ENCODE measurements at regions not wholly inside any gene's neighbourhood (a gene's known extent, or its start where the extent isn't known, plus 50 kb on each side); places are given as distances from the start of the nearest gene placed in this dataset.
A peak's percentile ranks its signal among the peaks of the same experiment; 100 is the strongest.

DNA sequence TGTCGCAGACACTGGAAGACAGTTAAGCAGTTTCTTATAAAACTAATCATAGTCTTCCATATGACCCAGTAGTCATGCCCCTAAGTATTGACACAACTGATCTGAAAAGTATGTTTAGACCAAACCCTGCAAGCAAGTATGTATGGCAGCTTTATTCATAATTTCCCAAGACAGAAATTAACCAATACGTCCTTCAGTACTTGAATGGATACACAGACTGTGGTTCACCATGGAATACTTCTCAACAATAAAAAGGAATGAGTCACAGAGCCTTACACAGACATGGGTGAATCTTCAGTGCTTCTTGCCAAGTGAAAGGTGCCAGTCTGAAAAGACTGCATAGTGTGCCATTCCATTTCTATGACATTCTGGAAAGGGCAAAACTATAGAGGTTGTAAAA, 50.2 kb upstream of the AKR1E2 start:
- DNase-seq: peak; percentile 89

DNA sequence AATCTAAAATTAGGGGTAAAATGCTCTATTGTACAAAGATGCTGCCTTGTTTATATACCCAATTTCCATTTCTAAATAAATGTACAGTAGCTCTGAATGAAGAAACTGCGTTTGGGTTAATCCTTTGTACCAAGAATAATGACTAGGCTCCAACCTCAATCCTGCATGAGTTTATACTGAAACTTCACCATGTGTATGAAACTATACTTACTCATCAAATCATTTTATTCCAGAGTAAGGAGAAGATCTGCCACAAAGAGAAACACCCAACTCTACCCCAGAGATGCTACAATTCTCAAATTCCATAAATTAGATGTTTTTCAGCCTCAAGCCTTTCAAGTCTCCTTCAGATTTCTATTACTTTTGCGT, 53.8 kb upstream of the AKR1E2 start:
- DNase-seq: no peak

DNA sequence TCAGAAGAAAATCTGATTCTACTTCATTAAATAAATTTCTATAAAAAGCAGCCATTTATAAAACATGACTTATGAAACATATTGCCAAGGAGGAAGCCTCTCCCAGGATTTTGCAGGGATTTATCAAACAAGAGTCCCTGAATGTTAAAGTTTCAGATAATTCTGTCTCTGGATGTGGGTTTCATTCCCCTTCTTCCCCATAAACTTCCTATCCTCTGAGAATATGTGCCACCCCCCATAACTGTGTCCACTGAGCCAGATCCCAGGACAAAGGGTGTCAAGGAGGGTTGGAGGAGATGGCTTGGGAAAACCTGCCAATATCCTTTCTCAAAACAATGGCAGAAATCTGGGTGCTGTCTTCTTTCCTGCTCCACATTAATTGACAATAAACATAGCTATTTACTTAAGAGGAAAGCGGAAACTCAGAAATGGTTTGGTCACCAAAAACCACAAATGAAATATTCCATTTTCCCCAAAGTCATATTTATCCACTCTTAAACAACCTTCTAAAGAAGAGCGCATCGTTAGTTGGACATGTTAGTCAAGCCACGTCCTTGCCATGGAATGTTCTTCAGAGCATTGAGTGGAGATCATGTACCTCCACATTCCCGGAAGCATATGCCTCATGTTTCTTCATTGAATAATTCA, 54.3 kb upstream of the AKR1E2 start:
- DNase-seq: peak; percentile 76

DNA sequence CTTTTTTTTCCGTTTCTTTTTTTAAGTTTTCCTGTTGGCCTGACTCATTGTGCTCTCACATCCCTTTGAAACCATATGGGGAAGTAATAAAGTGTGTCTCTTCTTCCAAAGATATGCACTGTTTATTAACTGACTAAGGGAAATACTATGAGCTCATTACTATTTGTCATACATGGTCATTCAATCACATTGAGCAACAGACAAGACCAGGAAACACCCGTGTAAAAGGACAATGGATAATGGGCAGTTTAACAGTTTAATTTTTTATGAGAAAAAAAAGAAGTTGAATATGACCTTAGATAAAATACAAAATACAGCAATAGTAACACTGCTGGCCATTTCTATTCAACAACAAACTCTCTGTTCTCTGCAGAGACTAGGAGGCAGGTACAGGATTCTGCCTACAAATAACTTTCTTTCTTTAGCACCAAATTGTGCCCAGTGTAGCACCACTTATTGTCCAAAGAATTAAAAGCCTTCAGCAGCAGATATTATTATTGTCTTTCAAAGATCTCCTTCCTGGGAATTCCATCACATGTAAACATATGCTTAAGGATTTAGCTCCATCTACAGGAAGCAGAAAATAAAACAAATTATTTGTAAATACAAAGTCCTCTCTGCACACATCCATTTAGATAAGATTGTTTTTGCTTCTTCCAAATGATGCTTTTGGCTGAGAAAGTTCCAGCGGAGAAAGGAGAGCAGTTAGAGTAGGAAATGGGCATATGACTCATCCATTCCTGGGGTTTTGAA, 55.0 kb upstream of the AKR1E2 start:
- DNase-seq: peak; percentile 93

DNA sequence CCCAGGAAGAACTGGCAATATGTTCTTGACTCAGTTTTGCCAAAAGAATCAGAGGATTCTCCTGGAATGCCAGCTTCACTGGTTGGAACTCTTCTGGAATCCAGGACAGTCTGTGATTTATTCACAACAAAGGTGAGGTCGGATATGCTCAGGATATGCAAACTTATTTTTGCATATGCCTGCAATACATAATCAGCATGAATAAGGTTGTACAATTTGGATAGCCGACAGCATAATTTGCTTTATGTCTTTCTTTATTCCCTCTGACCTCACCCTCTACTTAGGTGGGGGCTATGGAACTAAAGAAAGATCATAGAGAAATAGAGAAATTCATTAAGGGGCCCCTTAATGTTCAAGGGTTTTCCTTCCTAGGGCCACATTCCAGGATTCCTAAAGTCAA, 57.6 kb upstream of the AKR1E2 start:
- no peak for DNase-seq

DNA sequence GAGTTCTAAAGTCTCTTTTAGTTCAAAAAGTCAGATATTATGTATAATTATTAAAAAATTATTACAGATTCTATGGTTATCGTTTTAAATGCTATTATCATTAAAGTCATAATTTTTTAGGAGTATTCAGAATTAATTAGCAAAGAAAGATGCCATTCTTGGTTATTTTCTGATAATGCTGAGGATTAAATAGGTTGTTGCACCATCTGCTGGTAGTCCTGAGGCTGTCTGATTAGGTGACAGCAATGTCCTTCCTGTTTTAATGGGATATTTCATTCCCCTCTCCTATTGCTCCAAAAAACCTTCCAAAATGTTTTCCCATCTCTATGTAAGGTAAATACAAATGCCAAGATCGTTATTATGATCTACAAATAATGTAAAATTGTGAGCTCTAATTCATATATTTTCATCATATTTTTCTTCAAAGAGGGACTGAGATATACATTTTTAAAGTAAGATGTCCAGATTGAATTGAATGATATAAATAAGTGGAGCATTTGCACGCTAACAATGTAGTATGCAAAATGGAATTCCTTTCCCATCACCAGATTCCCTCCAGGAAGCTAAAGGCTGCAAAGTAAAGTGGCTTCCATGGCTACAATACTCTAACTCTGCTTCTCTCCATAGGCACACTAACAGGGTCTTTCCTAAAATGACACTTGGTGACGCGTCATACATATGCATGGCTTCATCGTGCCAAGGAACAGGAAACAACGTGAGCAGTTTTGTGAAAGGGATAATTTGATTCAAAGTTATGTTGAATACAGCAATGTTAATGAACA, 58.8 kb upstream of the AKR1E2 start:
- DNase-seq: peak; percentile 63

DNA sequence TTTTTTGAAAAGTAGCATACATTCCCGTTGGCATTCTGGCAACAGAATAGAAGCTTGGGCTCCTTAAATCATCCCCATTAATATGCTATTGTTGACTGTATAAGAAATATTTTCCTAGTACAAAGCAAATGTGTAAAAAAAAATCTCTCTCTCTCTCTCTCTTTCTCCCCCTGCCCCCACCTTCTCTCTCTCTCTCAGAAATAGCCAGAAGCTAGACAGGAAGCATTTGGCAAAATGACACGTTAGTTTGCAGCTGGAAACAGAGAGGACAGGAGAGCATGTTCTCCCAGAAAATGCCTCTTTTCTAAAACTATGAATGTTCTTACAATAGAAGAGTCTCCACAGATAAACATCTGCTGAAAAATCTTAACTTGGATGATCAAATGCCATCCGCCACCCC, 59.6 kb upstream of the AKR1E2 start:
- peak; percentile 29 for DNase-seq

DNA sequence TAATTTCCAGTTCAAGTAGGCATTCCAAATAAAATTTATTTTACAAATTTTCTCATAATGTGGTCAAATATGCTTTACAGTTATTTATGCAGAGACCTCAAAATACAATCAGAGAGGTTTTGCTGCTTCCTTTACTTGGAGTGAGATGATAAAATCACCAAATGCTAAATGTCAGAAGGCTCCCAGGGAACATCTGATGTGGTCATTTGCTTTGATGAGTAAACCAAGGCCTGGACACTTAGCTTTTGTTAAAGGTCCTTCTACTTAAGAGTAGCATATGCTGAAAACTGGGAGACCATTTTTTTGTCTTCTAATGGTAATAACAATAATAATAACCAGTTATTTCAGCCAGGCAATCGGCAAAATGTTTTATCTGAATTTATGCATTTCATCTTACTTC, 60.6 kb upstream of the AKR1E2 start:
- no peak for DNase-seq

DNA sequence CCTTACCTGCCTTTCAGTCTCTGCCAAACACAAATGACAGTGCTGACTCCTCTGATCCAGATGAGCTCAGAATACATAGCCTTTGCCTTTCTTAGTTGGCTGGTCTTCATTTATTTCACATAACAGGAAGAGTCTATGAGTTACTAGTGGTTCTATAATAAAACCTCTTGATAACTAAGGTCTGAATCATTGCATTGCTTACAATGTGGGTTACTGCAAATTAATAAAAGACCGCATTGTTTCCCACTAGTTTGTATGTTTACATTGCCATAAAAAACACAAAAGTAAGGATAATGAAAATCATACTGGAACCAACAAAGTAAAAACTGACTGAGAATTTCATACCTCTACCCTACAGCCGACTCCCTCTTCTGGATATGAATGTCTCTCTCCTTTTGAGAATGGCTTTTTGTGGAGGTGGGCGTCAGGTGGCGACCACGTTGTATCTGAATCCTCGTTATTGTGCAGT, 62.0 kb upstream of the AKR1E2 start:
- peak; percentile 78 for DNase-seq

DNA sequence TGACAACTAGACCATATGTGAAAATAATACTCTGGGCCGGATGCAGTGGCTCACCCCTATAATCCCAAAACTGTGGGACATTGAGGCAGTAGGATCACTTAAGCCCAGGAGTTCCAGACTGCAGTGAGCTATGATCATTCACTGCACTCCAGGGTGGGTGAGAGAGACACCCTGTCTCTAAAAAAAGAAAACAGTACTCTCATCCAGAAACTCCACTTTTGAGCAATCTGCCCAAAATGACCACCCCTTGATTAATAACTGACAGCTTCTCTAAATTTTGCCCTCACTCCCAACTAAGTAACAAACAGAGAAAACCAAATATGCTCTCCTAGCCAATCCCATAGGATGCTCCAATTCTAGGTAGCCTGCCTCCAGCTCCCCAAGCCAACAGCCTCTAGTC, 62.5 kb upstream of the AKR1E2 start:
- no peak for DNase-seq

DNA sequence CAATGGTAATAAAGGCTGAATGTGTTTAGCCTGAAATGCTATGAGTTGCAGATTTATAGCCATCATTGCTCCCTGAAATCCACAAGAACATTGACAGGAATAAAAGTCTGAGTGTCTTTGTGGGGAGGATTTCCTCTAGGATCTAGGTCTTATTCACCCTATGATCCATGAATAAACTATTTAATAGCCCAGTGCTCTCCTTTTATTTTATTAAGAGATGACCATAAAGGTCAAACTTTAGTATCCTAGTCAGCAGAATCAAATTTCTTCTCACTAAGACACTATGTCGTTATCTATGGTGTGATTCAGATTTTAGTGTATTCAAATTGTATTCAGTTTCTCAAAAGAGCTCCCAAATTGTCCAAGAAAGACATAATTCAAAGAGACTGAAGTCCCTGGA, 67.8 kb upstream of the AKR1E2 start:
- no peak for DNase-seq

DNA sequence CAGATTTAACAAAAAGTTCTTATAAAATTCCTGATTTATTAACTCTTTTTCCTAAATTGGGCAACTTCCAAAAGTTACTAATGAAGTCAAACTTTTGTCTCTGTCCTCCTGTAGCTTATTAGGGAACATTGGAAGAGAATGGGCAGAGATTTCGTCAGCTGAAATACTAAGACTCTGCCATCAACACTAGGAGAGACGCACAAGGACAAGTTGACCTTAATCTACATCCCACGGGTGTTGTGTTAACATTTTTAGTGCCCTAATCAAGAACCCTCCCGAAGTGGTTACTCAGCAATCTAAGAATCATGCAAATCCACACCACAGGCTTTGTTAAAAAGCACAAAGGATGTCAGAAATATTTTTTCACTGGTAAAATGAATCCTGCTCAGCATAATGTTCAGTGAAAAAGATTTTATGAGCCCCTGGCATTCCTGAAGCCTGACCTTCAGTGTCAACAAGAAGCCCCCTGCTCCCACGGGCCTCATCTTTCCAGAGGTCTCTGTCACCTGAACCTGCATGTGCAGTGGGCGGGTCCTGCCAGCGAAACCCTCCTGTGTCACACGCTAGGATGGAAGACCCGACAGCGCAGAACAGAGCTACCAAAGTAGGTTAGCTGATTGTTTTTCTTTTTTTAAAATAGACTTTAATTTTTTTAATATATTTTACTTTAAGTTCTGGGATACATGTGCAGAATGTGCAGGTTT, 70.6 kb upstream of the AKR1E2 start:
- DNase-seq: no peak

DNA sequence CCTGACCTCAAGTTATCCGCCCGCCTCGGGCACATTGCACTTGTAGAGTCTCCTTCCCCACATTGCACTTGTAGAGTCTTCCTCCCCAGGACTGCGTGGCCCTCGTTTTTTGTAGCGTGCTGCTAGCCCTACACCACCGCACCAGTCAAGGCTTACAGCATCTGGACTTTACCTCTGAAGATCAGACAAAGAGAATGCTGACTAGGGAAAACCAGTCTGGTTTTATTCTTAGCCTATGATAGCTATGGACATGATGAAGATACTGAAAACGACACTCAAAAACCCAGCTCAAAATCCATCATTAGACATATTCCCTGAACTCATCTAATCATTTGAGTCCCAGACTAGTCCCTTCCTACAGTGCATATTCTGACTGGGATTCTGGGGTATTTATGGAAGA, 71.9 kb upstream of the AKR1E2 start:
- DNase-seq: no peak

DNA sequence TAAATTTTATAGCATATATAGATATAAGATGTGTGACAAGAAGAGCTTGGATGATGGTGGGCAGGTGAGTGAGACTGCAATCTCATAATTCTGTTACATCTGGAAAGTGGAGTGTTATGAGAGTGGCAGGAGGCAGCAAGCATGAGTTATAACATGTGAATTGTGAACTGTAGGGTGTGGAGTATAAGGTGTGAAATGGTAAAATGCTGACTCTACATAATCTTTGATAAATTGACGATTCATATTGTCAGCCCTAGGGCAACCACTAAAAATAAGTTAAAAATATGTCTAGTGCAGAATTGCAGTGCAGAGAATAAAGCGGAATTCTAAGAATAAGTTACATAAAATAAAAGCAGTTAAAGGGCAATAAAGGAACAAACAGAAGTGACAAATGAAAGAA, 74.8 kb upstream of the AKR1E2 start:
- DNase-seq: no peak

DNA sequence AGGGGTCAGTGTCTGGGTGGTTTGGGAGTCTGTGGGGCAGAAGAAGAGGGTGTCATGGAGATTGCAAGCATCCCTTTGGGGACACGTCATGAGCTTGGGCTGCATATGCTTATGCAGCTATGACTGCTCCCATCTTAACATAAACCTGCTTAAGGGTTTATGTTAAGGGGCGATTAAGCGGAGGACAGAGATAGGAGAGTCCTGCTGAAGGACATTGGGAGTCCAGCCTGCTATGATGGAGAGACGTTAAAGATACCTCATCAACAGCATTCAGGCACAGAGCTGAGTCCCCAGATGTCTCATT, 76.8 kb upstream of the AKR1E2 start:
- no peak for DNase-seq

DNA sequence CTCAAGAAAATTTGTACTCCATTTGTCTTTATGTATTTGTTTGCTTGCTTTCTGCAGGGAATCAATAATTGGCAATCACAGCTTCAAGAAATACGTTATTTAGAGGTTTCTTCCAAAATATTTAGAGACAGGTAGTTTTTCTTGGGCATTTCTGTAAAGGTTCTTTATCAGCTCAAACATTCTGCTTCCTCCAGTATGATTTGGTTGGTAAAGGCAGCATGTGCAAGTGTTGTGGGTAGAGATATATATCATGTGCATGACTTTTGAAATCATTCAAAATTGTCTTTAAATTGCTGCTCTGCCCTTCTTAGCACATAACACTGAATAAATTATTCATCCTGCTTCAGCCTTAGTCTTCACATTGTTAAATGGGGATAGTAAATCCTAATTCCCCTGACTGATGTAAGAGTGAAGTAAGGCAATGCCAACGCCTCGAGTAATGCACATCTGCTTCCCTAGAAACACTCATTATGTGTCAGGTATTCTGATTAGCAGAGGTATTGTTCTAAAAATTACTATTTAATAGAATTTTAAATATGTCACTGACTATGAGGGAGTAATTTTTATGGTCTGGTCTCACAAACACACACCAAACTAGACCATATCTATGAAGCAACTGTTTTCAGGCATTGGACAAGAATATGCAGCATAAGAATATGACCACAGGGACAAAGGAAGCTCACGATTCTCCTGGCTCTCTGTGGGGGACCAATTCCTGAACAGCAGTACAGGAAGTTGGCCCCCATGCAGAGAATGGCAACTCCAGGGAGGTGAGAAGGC, 77.3 kb upstream of the AKR1E2 start:
- peak; percentile 36 for DNase-seq

DNA sequence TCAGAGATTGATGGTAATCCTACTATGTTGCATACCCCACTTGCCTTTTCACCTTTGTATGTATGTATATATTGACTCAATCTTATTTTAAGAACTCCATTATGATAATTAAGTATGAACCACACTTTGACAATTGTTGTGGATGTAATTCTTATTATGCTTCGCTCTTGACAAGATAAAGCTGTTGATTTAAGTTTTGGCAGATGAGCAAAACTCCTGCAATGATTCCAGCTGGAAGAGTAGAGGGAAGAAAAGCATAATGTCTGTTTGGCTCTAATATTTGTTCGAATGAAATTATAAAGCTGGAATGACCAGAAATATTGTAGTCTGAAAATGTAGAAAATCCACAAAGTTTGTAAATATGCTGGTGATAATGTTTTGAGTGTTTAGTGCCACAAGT, 83.8 kb upstream of the AKR1E2 start:
- DNase-seq: no peak

DNA sequence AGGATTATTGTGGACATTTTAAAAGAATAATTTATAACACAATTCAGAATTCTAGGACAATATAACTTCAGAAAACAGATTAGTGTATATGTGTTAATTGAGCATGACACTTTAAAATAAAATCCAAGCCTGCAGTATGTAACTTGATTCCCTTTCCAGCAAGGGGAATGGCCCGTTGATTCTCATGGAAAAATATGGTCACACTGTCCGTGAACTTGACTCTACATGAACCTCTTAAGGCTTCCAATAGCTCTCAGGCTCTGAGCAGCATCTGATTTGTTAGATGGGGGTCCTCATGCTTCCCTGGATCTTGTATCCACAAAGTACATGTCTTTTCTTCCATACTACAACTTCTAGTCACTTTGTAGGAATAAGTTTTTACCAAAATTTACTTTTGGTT, 85.5 kb upstream of the AKR1E2 start:
- DNase-seq: no peak

DNA sequence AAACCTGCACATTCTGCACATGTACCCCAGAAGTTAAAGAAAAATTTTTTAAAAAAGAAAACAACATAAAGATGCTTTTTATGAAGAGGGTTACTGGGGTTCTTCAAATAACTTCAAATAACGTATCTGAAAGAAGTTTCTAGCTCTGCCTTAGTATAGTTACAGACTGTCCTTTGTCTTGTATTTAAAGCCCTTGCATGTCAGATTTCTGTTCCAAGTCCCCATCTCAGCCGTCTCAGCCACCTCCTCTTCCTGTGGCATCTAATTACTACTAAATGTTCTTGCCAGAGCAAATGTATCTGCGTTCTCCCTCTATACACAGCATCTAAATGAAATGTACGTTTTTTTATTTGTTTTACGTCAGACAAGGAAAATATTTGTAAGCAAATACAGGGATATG, 89.4 kb upstream of the AKR1E2 start:
- no peak for DNase-seq

DNA sequence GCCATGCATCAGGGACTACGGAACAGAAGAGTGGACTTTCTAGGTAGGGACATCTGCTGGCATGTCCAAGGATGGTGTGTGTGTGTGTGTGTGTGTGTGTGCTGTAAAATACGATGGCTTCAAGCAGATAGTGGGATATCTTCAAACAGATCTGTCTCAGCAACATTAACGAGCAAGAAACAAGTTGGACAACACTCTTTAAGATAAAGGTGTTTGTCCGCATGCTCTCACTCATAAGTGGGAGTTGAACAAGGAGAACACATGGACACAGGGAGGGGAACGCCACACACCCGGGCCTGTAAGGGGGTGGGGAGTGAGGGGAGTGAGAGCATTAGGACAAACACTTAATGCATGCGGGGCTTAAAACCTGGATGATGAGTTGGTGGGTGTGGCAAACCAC, 89.8 kb upstream of the AKR1E2 start:
- no peak for DNase-seq

DNA sequence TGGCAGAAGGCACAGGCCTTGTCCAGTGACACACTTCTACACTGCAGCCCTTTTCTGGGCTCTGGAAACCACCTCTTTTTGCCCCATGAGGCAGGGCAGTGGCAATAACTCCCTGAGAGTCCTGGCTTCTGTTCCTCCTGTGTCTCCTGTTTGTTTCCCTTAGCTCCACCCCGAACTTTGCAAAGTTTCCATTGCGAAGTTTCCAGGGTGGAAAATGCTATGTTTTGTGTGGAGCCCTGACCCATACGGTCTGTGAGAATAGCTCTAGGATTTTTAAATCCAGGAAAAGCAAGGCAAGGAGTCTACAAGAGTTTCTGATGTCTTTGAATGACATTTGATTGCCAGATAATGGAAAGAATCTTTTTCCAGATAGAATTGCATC, 92.2 kb upstream of the AKR1E2 start:
- no peak for DNase-seq

DNA sequence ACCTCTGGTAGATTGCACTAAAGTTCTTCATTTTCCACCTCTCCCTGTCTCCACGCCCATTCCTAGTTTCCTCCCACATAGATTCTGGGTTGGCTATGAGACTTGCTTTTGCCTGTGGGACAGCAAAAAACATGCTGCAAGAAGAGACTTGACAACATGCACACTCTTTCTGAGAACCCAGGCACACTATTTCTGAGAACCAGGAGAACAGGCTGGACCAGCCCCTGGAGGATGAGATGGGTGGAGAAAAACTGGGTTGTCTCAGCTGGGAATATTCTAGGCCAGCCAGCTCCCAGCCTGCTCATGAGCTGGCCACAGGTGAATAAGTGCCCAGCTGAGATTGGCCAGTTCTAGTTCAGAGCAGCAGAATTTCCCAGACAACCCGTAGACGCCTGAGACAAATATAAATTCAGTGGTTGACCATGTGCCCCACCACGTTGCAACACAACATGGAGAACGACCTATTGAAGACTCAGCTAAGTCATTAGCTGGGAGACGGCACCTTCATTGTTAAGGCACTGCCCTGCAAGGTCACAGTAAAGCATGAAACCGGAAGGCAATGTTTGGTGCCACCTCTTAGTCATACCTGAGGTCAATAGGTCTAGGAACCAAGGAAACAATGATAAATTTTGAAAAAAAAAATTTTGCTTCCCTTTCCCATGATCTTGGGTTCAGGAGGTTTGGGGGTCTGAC, 92.7 kb upstream of the AKR1E2 start:
- DNase-seq: no peak

Data from fibroblast of skin of scalp (primary cell).